Activated B cell treated with CpG ODN at 0.5 μM for 24 hours (primary cell): ENCODE measurements at regions not wholly inside any gene's neighbourhood (a gene's known extent, or its start where the extent isn't known, plus 50 kb on each side); places are given as distances from the start of the nearest gene placed in this dataset.

Experiments
- ATAC-seq: fragments of 200-7000 bp; cut with Tn5 transposase; one replicate; pipeline ENCODE4 v1.10.0; 2021; ENCODE audit warnings: low read depth, mild to moderate bottlenecking, moderate library complexity
- CTCF ChIA-PET: fragments of 350-600 bp; sonication (Branson Sonifier 250); formaldehyde crosslinking; loops from one replicate; lab custom pipeline; 2021; ENCODE audit warnings: antibody characterized with exemption; lab: Charles Lee
- POLR2A ChIA-PET: fragments of 350-600 bp; sonication (Branson Sonifier 250); formaldehyde crosslinking; loops from one replicate; lab custom pipeline; 2021; ENCODE audit warnings: antibody characterized with exemption; lab: Charles Lee
- DNase-seq: peaks from one replicate; pipeline ENCODE4 v3.0.0; 2022
- H3K27ac Mint-ChIP-seq: one replicate; pipeline ENCODE4 v1.8.0; 2020; ENCODE audit warnings: mixed read lengths
- H3K27me3 Mint-ChIP-seq: one replicate; pipeline ENCODE4 v1.8.0; 2021; ENCODE audit warnings: mixed read lengths
- H3K36me3 Mint-ChIP-seq: one replicate; pipeline ENCODE4 v1.8.0; 2021; ENCODE audit warnings: low read depth, mixed read lengths
- H3K4me1 Mint-ChIP-seq: one replicate; pipeline ENCODE4 v1.8.0; 2021; ENCODE audit warnings: mixed read lengths
- H3K4me3 Mint-ChIP-seq: one replicate; pipeline ENCODE4 v1.8.0; 2020; ENCODE audit warnings: mild to moderate bottlenecking, mixed read lengths
- H3K9me3 Mint-ChIP-seq: one replicate; pipeline ENCODE4 v1.8.0; 2020; ENCODE audit warnings: mixed read lengths
- intact Hi-C: fragments of 100-400 bp; cut with micrococcal nuclease; formaldehyde crosslinking; loops from one replicate; pipeline ENCODE4 v1.15.1; 2024
- TF ChIP-seq, protein P1 (sequence below): fragments of 200-600 bp; IDR thresholded peaks from one replicate; pipeline ENCODE4 v1.8.0; 2022; ENCODE audit warnings: antibody characterized with exemption, mild to moderate bottlenecking

DNA sequence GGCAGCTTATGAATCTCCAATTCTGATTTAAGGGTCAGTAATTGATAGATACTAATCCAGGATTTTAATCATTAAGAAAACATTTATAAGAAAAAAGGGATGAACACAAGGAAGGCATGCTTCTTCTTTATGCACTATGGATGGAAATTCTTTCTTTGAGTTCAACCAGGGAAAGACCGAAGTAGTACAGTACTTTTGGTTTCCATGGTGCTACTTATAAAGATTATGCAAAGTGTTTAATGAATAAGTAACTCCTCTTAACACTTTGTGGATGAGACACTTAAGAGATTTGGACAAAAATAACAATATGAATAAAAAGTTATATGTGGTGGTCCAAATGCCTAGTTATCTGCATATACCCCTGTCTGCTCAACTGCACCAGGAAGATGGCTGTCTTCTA is 666.5 kb upstream of the FANCL start:
- Mint-ChIP-seq H3K36me3 (no peaks in the 10 kb centered on the region), H3K27ac (no peak overlapping the region), H3K9me3 (no peaks in the 10 kb centered on the region), H3K4me1 (no peaks in the 10 kb centered on the region), H3K4me3 (no peak overlapping the region), H3K27me3 (no peaks in the 10 kb centered on the region)
- DNase-seq = no peak
- TF ChIP-seq, protein P1, sequence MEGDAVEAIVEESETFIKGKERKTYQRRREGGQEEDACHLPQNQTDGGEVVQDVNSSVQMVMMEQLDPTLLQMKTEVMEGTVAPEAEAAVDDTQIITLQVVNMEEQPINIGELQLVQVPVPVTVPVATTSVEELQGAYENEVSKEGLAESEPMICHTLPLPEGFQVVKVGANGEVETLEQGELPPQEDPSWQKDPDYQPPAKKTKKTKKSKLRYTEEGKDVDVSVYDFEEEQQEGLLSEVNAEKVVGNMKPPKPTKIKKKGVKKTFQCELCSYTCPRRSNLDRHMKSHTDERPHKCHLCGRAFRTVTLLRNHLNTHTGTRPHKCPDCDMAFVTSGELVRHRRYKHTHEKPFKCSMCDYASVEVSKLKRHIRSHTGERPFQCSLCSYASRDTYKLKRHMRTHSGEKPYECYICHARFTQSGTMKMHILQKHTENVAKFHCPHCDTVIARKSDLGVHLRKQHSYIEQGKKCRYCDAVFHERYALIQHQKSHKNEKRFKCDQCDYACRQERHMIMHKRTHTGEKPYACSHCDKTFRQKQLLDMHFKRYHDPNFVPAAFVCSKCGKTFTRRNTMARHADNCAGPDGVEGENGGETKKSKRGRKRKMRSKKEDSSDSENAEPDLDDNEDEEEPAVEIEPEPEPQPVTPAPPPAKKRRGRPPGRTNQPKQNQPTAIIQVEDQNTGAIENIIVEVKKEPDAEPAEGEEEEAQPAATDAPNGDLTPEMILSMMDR = no peak
- intact Hi-C loops = no loop called here
- CTCF ChIA-PET = no interaction called here
- POLR2A ChIA-PET = no interaction called here
- no peak for ATAC-seq

DNA sequence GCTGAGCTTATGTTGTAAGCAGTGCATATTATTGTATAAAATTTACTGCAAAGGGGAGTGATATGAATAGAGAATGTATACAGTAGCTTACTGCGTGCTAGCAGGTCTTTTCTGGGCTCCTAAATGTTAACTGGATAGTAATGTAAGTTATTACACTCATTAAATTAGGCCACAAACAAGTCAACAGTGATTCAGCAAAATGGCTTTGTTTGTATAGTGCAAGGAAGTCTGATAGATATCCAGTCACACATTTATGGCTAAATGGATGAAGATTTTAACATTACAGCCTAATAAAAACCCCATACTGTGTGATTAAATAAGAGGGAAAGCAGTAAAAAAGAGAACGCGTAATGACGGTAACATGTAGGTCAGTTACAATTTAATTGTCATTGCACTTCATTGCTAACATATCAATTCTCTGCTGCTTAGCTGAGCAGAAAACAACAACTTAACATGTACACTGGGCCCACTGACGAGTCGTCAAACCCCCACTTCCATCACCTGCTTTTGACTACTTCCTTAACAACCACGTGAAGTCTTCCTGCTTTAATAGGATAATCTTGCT is 665.0 kb upstream of the FANCL start:
- no peak for ATAC-seq
- CTCF ChIA-PET = no interaction called here
- intact Hi-C loops = no loop called here
- TF ChIP-seq, protein P1 = no peak
- no peak overlapping the region for H3K27ac Mint-ChIP-seq
- H3K4me1 Mint-ChIP-seq = no peaks in the 10 kb centered on the region
- POLR2A ChIA-PET = no interaction called here
- H3K27me3 Mint-ChIP-seq = no peaks in the 10 kb centered on the region
- no peaks in the 10 kb centered on the region for H3K36me3 Mint-ChIP-seq
- no peaks in the 10 kb centered on the region for H3K9me3 Mint-ChIP-seq
- no peak for DNase-seq
- H3K4me3 Mint-ChIP-seq = no peak overlapping the region

DNA sequence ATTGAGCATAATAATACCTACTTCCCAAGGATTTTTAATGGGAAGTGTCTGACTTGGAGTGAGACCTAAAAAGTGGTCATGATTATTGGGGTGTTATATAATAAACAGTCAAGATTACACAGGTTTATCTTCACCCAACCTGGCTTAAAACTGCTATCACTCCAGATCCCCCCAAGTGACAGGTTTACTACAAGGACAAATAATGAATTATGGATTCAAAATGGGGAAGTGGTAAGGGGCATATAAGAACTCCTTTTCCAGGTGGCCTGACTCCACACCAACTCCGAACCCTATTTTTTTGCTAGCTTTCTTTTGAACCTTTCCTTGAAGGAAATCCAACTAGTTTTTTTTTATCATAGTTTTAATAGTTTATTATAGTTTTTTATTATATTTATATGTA is 663.0 kb upstream of the FANCL start:
- DNase-seq (no peak), ATAC-seq (no peak)
- H3K4me3 Mint-ChIP-seq = no peak overlapping the region
- POLR2A ChIA-PET = no interaction called here
- H3K36me3 Mint-ChIP-seq = no peaks in the 10 kb centered on the region
- no peaks in the 10 kb centered on the region for H3K9me3 Mint-ChIP-seq
- TF ChIP-seq, protein P1 = no peak
- no peaks in the 10 kb centered on the region for H3K4me1 Mint-ChIP-seq
- no peak overlapping the region for H3K27ac Mint-ChIP-seq
- intact Hi-C loops = no loop called here
- H3K27me3 Mint-ChIP-seq = peaks cover 9% of the 10 kb centered on the region
- CTCF ChIA-PET = no interaction called here

DNA sequence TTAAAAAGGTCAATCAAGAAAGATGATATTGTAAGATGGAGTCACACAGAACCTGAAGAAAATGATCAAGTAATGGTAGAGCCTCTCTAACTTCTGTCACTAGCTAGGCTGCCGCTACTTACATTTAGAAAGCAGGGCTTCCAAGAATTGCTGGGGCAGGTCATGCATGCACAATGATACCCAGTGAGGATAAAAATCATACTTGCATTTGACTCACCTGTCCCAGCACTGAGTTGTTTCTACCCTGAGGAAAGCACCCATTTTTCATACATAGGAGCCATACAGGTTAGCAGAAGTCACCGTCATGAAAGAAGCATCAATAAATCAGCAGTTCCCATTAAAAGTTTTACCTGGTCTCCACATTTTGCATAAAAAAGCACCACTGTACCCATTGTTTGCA is 662.3 kb upstream of the FANCL start:
- H3K9me3 Mint-ChIP-seq = no peaks in the 10 kb centered on the region
- ATAC-seq (no peak), DNase-seq (no peak)
- TF ChIP-seq, protein P1 = no peak
- peaks cover 9% of the 10 kb centered on the region for H3K27me3 Mint-ChIP-seq
- ChIA-PET POLR2A (no interaction called here), CTCF (no interaction called here)
- H3K36me3 Mint-ChIP-seq = no peaks in the 10 kb centered on the region
- no peaks in the 10 kb centered on the region for H3K4me1 Mint-ChIP-seq
- no peak overlapping the region for H3K27ac Mint-ChIP-seq
- no peak overlapping the region for H3K4me3 Mint-ChIP-seq
- intact Hi-C loops = no loop called here

DNA sequence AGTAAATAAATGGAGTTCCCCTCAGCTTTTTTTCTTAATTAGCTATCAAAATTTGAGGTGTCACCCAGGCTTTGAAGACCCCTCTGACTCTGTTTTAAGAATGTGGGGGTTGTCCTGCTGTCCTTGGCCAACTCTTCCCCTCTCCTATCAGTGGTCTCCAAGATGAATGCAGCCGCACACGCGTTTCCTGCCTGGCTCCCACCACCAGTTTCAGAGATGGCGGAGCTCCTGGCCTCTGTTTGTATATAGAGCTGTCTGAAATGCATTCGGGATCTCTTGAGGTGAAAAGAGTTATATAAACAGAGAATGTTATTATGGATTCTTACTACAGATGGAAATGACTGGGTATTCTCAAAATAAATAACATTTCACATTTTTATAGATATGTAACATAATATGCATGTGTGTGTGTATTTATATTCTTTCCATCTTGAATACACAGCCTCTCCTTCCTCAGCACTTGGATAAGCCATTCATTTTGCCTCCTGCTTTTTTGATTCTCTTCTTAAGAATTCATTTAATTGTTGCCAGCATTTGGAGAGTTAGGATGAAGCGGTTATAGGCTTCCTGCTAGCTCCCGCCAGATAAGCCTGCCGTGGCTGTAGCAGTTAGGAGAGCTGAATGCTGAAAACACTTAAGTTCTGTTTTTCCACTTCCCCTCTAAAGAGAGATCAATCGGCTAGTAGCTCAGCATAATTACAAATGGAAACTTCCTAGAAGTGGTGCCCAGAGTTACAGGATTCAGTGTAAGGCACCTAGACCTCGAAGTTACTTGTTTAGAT is 659.3 kb upstream of the FANCL start:
- H3K36me3 Mint-ChIP-seq = no peaks in the 10 kb centered on the region
- intact Hi-C loops = no loop called here
- ATAC-seq (no peak), DNase-seq (no peak)
- H3K9me3 Mint-ChIP-seq = no peaks in the 10 kb centered on the region
- H3K27ac Mint-ChIP-seq = no peak overlapping the region
- POLR2A ChIA-PET = no interaction called here
- no peak overlapping the region for H3K4me3 Mint-ChIP-seq
- no peaks in the 10 kb centered on the region for H3K4me1 Mint-ChIP-seq
- TF ChIP-seq, protein P1 = no peak
- CTCF ChIA-PET = no interaction called here
- H3K27me3 Mint-ChIP-seq = peaks cover 11% of the 10 kb centered on the region
